Esophagus squamous epithelium (tissue), 5 donors: ENCODE measurements at regions not wholly inside any gene's neighbourhood (a gene's known extent, or its start where the extent isn't known, plus 50 kb on each side); places are given as distances from the start of the nearest gene placed in this dataset.

Experiments
- DNase-seq: peaks from one replicate; lab custom pipeline; 2025; lab: John Stamatoyannopoulos, UW
- H3K27ac ChIP-seq, 4 donors: fragments of 200-600 bp; sonication (generic); one replicate each; pipeline ENCODE4 v1.5.1; 2016 to 2019; ENCODE audit warnings: mild to moderate bottlenecking in 1 of 4
- H3K27me3 ChIP-seq, 4 donors: fragments of 200-600 bp; sonication (generic); 1 replicate in 3 of 4; 2 replicates in 1 of 4; pipeline versions ENCODE4 v1.5.1 to v1.6.0; 2017 to 2021; ENCODE audit warnings: antibody characterized with exemption in 1 of 4
- H3K36me3 ChIP-seq, 3 donors: fragments of 200-600 bp; sonication (generic); one replicate each; pipeline ENCODE4 v1.5.1; 2016 to 2019
- H3K4me1 ChIP-seq, 3 donors: fragments of 200-600 bp; sonication (generic); one replicate each; pipeline ENCODE4 v1.5.1; 2017 to 2019
- H3K4me3 ChIP-seq, 4 donors: fragments of 200-600 bp; sonication (generic); 1 replicate in 3 of 4; 2 replicates in 1 of 4; pipeline ENCODE4 v1.5.1; 2016 to 2019; ENCODE audit warnings: mild to moderate bottlenecking in 2 of 4, moderate library complexity in 1 of 4
- H3K9me3 ChIP-seq, 3 donors: fragments of 200-600 bp; sonication (generic); one replicate each; pipeline ENCODE4 v1.5.1; 2016 to 2019
- CTCF ChIP-seq, 6 experiments: fragments of 450-650 bp in 4 of 6; fragments of 200-600 bp in 2 of 6; sonication (generic) in 2 of 6; IDR thresholded peaks; one replicate each; pipeline ENCODE4 v1.5.1; 2016 to 2019; ENCODE audit warnings: antibody characterized with exemption in 6 of 6, mild to moderate bottlenecking in 4 of 6, moderate library complexity in 4 of 6
- POLR2A ChIP-seq, 4 donors: fragments of 450-650 bp; IDR thresholded peaks; one replicate each; pipeline ENCODE4 v1.6.1; 2017; ENCODE audit warnings: antibody characterized with exemption in 4 of 4, mild to moderate bottlenecking in 4 of 4, moderate library complexity in 3 of 4
- WGBS, 2 donors: methylation state at CpG; one replicate each; pipeline ENCODE4 v1.1.5; 2018; 5-methylcytosine and 5-hydroxymethylcytosine counted together
- intact Hi-C: fragments of 100-400 bp; cut with DNase I; formaldehyde crosslinking; loops from one replicate; pipeline ENCODE4 v1.15.0; 2022
- donor health status: DM: yes; HTN: yes; CAD: no.

- Histone ChIP-seq H3K4me1 (no peaks in the 10 kb centered on the region), H3K9me3 (no peaks in the 10 kb centered on the region), H3K36me3 (no peaks in the 10 kb centered on the region), H3K27ac (no peak overlapping the region), H3K4me3 (no peak overlapping the region), H3K27me3 (no peaks in the 10 kb centered on the region)
- WGBS, 2 donors, result 48 to 67% methylated on average over 3 of the region's 3 CpGs
- intact Hi-C loops, result no loop called here
- TF ChIP-seq CTCF (IDR thresholded peaks at IDR 0.05) (no peak), POLR2A (IDR thresholded peaks at IDR 0.05) (no peak)
- DNase-seq, result no peak
Measured at GRCh38 chr4:160611181-160611580, 1508.3 kb downstream of the RAPGEF2 start.

GRCh38 chr4:160631044-160631443 is 1528.2 kb downstream of the RAPGEF2 start:
- H3K36me3 ChIP-seq, result no peaks in the 10 kb centered on the region
- no peaks in the 10 kb centered on the region for H3K4me1 ChIP-seq
- no peak overlapping the region for H3K4me3 ChIP-seq
- TF ChIP-seq POLR2A (IDR thresholded peaks at IDR 0.05), result no peak
- no peak for TF ChIP-seq CTCF (IDR thresholded peaks at IDR 0.05)
- WGBS, 2 donors, result 75 to 79% methylated on average over 1 of the region's 1 CpG
- DNase-seq, result no peak
- H3K9me3 ChIP-seq, result peaks cover 0 to 10% (median 8%) of the 10 kb centered on the region in 3 donors
- no peaks in the 10 kb centered on the region for H3K27me3 ChIP-seq
- H3K27ac ChIP-seq, result no peak overlapping the region
- intact Hi-C loops, result no loop called here

GRCh38 chr4:160652790-160653189 is 1511.0 kb downstream of the FSTL5 start:
- H3K4me3 ChIP-seq, result no peak overlapping the region
- no peak overlapping the region for H3K27ac ChIP-seq
- intact Hi-C loops, result no loop called here
- DNase-seq, result no peak
- WGBS, 2 donors, result 71 to 81% methylated on average over 3 of the region's 3 CpGs
- H3K9me3 ChIP-seq, result no peaks in the 10 kb centered on the region
- no peaks in the 10 kb centered on the region for H3K4me1 ChIP-seq
- no peaks in the 10 kb centered on the region for H3K27me3 ChIP-seq
- TF ChIP-seq CTCF (IDR thresholded peaks at IDR 0.05), result no peak
- no peak for TF ChIP-seq POLR2A (IDR thresholded peaks at IDR 0.05)
- H3K36me3 ChIP-seq, result no peaks in the 10 kb centered on the region

GRCh38 chr4:160675550-160675949 is 1488.2 kb downstream of the FSTL5 start:
- TF ChIP-seq CTCF (IDR thresholded peaks at IDR 0.05) (no peak), POLR2A (IDR thresholded peaks at IDR 0.05) (no peak)
- H3K27ac ChIP-seq, result no peak overlapping the region
- no peaks in the 10 kb centered on the region for H3K4me1 ChIP-seq
- intact Hi-C loops, result no loop called here
- H3K36me3 ChIP-seq, result no peaks in the 10 kb centered on the region
- 91 to 95% methylated on average over 2 of the region's 2 CpGs for WGBS, 2 donors
- H3K9me3 ChIP-seq, result peaks cover 0 to 10% (median 0%) of the 10 kb centered on the region in 3 donors
- H3K27me3 ChIP-seq, result no peaks in the 10 kb centered on the region
- no peak for DNase-seq
- H3K4me3 ChIP-seq, result no peak overlapping the region

GRCh38 chr4:160685729-160686128 is 1478.1 kb downstream of the FSTL5 start:
- Histone ChIP-seq H3K27me3 (no peaks in the 10 kb centered on the region), H3K9me3 (peaks cover 0 to 10% (median 7%) of the 10 kb centered on the region in 3 donors), H3K4me1 (no peaks in the 10 kb centered on the region), H3K27ac (no peak overlapping the region), H3K4me3 (no peak overlapping the region), H3K36me3 (no peaks in the 10 kb centered on the region)
- no peak for TF ChIP-seq POLR2A (IDR thresholded peaks at IDR 0.05)
- no peak for DNase-seq
- intact Hi-C loops, result no loop called here

GRCh38 chr4:160701671-160702070 is 1462.1 kb downstream of the FSTL5 start:
- Histone ChIP-seq H3K4me1 (no peaks in the 10 kb centered on the region), H3K36me3 (no peaks in the 10 kb centered on the region), H3K4me3 (no peak overlapping the region), H3K27me3 (no peaks in the 10 kb centered on the region), H3K27ac (no peak overlapping the region), H3K9me3 (no peaks in the 10 kb centered on the region)
- intact Hi-C loops, result no loop called here
- TF ChIP-seq POLR2A (IDR thresholded peaks at IDR 0.05), result no peak
- no peak for TF ChIP-seq CTCF (IDR thresholded peaks at IDR 0.05)
- DNase-seq, result no peak
- WGBS, 2 donors, result 53 to 61% methylated on average over 4 of the region's 4 CpGs
